Activated CD8-positive, alpha-beta memory T cell treated with anti-CD3 and anti-CD28 coated beads for 1 hour (primary cell): ENCODE measurements at regions not wholly inside any gene's neighbourhood (a gene's known extent, or its start where the extent isn't known, plus 50 kb on each side); places are given as distances from the start of the nearest gene placed in this dataset.
"Not testable (repeated sequence)": the region's sequence is repeated elsewhere in the genome, so short reads cannot be mapped to it uniquely, and the experiment has no call there.

ENCODE experiments used
- DNase-seq, 2 donors: peaks; one replicate each; pipeline ENCODE4 v3.0.0-alpha.2; 2020; ENCODE audit warnings: low read depth in 1 of 2; ENCODE audit errors: extremely low read depth in 1 of 2

- DNase-seq, result no peak
Observed at GRCh38 chr1:166740668-166741276, 98.5 kb upstream of the POGK start.

- DNase-seq, result no peak
Observed at GRCh38 chr1:166763318-166763717, 76.0 kb upstream of the POGK start.

DNA sequence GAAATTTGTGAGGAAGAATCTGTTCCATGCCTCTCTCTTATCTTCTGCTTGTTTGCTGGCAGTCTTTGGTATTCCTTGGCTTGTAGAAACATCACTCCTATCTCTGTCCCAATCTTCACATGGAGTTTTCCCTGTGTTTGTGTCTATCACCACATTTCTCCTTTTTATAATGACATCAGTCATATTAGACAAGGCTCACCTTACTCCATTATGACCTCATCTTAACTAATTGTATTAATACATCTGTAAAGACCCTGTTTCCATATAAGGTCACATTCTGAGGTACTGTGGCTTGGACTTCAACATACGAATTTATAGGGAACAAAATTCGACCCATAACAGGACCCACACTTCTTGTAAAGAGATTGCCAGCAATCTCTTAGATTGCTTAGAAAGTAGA, 72.3 kb upstream of the POGK start:
- DNase-seq, result no peak

GRCh38 chr1:166784646-166785045, 54.6 kb upstream of the POGK start:
- not testable (repeated sequence) for DNase-seq

- DNase-seq, result no peak
Observed at GRCh38 chr1:166785987-166786386, 53.3 kb upstream of the POGK start.

DNA sequence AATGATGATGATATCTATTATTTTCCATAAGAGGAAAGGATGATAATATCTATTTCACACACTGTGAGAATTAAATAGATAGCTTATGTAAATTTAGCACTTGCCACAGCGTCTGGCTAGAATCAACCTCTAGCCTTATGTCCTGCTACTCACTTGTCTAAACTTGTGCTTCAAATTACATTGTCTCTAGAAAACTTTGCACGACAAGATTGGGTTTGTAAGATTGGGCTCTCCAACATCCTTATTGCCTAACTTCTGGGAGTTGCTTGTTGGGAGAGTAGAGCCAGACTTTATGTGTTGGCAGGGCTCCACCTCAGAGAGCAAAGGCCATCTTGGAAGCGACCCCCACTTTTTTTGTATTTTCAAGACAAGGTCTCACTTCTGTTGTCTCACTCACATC, 50.0 kb upstream of the POGK start:
- DNase-seq, result no peak
